Fibroblast of villous mesenchyme (primary cell): ENCODE measurements at regions not wholly inside any gene's neighbourhood (a gene's known extent, or its start where the extent isn't known, plus 50 kb on each side); places are given as distances from the start of the nearest gene placed in this dataset.

Experiments
- DNase-seq: peaks from one replicate; pipeline ENCODE4 v3.0.0-alpha.2; 2010; ENCODE audit warnings: low read depth
- H3K4me3 ChIP-seq: 2 replicates; pipeline ENCODE4 v1.5.1; 2011; ENCODE audit warnings: low read depth, mild to moderate bottlenecking, low read length
- CTCF ChIP-seq: IDR thresholded peaks from 2 replicates; pipeline ENCODE4 v1.5.1; 2012; ENCODE audit warnings: low read depth, mild to moderate bottlenecking, low read length; ENCODE audit not compliant: insufficient read depth

GRCh38 chr1:234842726-234843641 lies 233.0 kb upstream of the IRF2BP2 start:
- no peak for TF ChIP-seq CTCF
- peak; percentile 25 for DNase-seq
- H3K4me3 ChIP-seq: no peak overlapping the region

- no peak overlapping the region for H3K4me3 ChIP-seq
- no peak for TF ChIP-seq CTCF
- DNase-seq: peak; percentile 53
Measured at GRCh38 chr1:234841710-234842231, 231.8 kb upstream of the IRF2BP2 start.

- DNase-seq: no peak
- TF ChIP-seq CTCF: no peak
- no peak overlapping the region for H3K4me3 ChIP-seq
Measured at GRCh38 chr1:234841281-234841680, 231.3 kb upstream of the IRF2BP2 start.

GRCh38 chr1:234840843-234841242 lies 230.9 kb upstream of the IRF2BP2 start:
- no peak overlapping the region for H3K4me3 ChIP-seq
- no peak for DNase-seq
- TF ChIP-seq CTCF: no peak

- no peak overlapping the region for H3K4me3 ChIP-seq
- no peak for TF ChIP-seq CTCF
- no peak for DNase-seq
Measured at GRCh38 chr1:234840253-234840652, 230.3 kb upstream of the IRF2BP2 start.

GRCh38 chr1:234839663-234840062 lies 229.7 kb upstream of the IRF2BP2 start:
- no peak overlapping the region for H3K4me3 ChIP-seq
- no peak for DNase-seq
- TF ChIP-seq CTCF: no peak
